ENCODE measurements at regions not wholly inside any gene's neighbourhood (a gene's known extent, or its start where the extent isn't known, plus 50 kb on each side); places are given as distances from the start of the nearest gene placed in this dataset.

GRCh38 chrX:39856472-39857121 is 241.2 kb downstream of the BCOR start:
- WGBS (ENCODE audit: extremely low coverage, insufficient coverage, low lambda C conversion rate), result no CpG with 5 or more reads among the region's 7 CpGs
- H4K8ac ChIP-seq (ENCODE audit: low read depth, low read length), result no peak overlapping the region
- H3K4me3 ChIP-seq (ENCODE audit: low read length), result no peak overlapping the region
- no peak overlapping the region for H3K9ac ChIP-seq (ENCODE audit: low read length)
- DNase-seq, result no peak
- H3K4ac ChIP-seq (ENCODE audit: low read depth, low read length), result no peak overlapping the region
- no peaks in the 10 kb centered on the region for H3K79me1 ChIP-seq (ENCODE audit: low read length)
- no peak overlapping the region for H2BK120ac ChIP-seq (ENCODE audit: low read depth, low read length)
- H3K18ac ChIP-seq (ENCODE audit: low read length), result no peak overlapping the region
- H2AK5ac ChIP-seq (ENCODE audit: low read length), result no peak overlapping the region
- H3K27ac ChIP-seq (ENCODE audit: low read depth, low read length), result no peak overlapping the region
- no peaks in the 10 kb centered on the region for H3K36me3 ChIP-seq (ENCODE audit: control insufficient read depth, insufficient read depth, low read length)
- H3K4me2 ChIP-seq (ENCODE audit: low read length), result no peak overlapping the region
- no peak overlapping the region for H2BK5ac ChIP-seq (ENCODE audit: low read length)
- no peak overlapping the region for H2BK15ac ChIP-seq (replicated peaks; ENCODE audit: low read depth)
- no peak overlapping the region for H4K5ac ChIP-seq (ENCODE audit: low read length)
- H3K56ac ChIP-seq (ENCODE audit: low read length), result no peak overlapping the region
- H3K79me2 ChIP-seq (ENCODE audit: control insufficient read depth, insufficient read depth, low read length), result no peaks in the 10 kb centered on the region
- peaks cover 7% of the 10 kb centered on the region for H3K4me1 ChIP-seq (ENCODE audit: control insufficient read depth, low read depth, low read length)
- no peaks in the 10 kb centered on the region for H3K27me3 ChIP-seq (ENCODE audit: insufficient read depth, low read length, poor library complexity)
- no peak overlapping the region for H3K23ac ChIP-seq (ENCODE audit: low read length)

- no peak for DNase-seq
- Histone ChIP-seq H4K5ac (ENCODE audit: low read length) (no peak overlapping the region), H3K18ac (ENCODE audit: low read length) (peak overlapping the region; percentile 43), H3K36me3 (ENCODE audit: control insufficient read depth, insufficient read depth, low read length) (no peaks in the 10 kb centered on the region), H3K4me2 (ENCODE audit: low read length) (no peak overlapping the region), H4K8ac (ENCODE audit: low read depth, low read length) (no peak overlapping the region), H3K27ac (ENCODE audit: low read depth, low read length) (no peak overlapping the region), H3K56ac (ENCODE audit: low read length) (no peak overlapping the region), H3K4ac (ENCODE audit: low read depth, low read length) (no peak overlapping the region), H3K79me1 (ENCODE audit: low read length) (no peaks in the 10 kb centered on the region), H3K23ac (ENCODE audit: low read length) (no peak overlapping the region), H3K27me3 (ENCODE audit: insufficient read depth, low read length, poor library complexity) (no peaks in the 10 kb centered on the region), H2BK120ac (ENCODE audit: low read depth, low read length) (peak overlapping the region; percentile 73), H2BK5ac (ENCODE audit: low read length) (no peak overlapping the region), H2BK15ac (replicated peaks; ENCODE audit: low read depth) (no peak overlapping the region), H3K9ac (ENCODE audit: low read length) (no peak overlapping the region), H3K4me3 (ENCODE audit: low read length) (no peak overlapping the region), H3K4me1 (ENCODE audit: control insufficient read depth, low read depth, low read length) (peaks cover 4% of the 10 kb centered on the region), H3K79me2 (ENCODE audit: control insufficient read depth, insufficient read depth, low read length) (no peaks in the 10 kb centered on the region), H2AK5ac (ENCODE audit: low read length) (no peak overlapping the region)
- WGBS (ENCODE audit: extremely low coverage, insufficient coverage, low lambda C conversion rate), result no CpG with 5 or more reads among the region's 3 CpGs
Measured at GRCh38 chrX:39857780-39858179, 240.0 kb downstream of the BCOR start.

GRCh38 chrX:39859991-39860861 is 237.5 kb downstream of the BCOR start:
- no peak overlapping the region for H2BK120ac ChIP-seq (ENCODE audit: low read depth, low read length)
- H2AK5ac ChIP-seq (ENCODE audit: low read length), result no peak overlapping the region
- H3K36me3 ChIP-seq (ENCODE audit: control insufficient read depth, insufficient read depth, low read length), result no peaks in the 10 kb centered on the region
- peak overlapping the region; percentile 32 for H3K18ac ChIP-seq (ENCODE audit: low read length)
- no peak overlapping the region for H2BK15ac ChIP-seq (replicated peaks; ENCODE audit: low read depth)
- H3K79me1 ChIP-seq (ENCODE audit: low read length), result no peaks in the 10 kb centered on the region
- DNase-seq, result peak; percentile 91
- H4K8ac ChIP-seq (ENCODE audit: low read depth, low read length), result no peak overlapping the region
- peak overlapping the region; percentile 51 for H3K27ac ChIP-seq (ENCODE audit: low read depth, low read length)
- peaks cover 4% of the 10 kb centered on the region for H3K4me1 ChIP-seq (ENCODE audit: control insufficient read depth, low read depth, low read length)
- H3K4me3 ChIP-seq (ENCODE audit: low read length), result no peak overlapping the region
- no peak overlapping the region for H4K5ac ChIP-seq (ENCODE audit: low read length)
- H2BK5ac ChIP-seq (ENCODE audit: low read length), result no peak overlapping the region
- H3K23ac ChIP-seq (ENCODE audit: low read length), result no peak overlapping the region
- H3K4me2 ChIP-seq (ENCODE audit: low read length), result no peak overlapping the region
- no CpG with 5 or more reads among the region's 13 CpGs for WGBS (ENCODE audit: extremely low coverage, insufficient coverage, low lambda C conversion rate)
- H3K56ac ChIP-seq (ENCODE audit: low read length), result peak overlapping the region; percentile 15
- H3K4ac ChIP-seq (ENCODE audit: low read depth, low read length), result no peak overlapping the region
- no peaks in the 10 kb centered on the region for H3K27me3 ChIP-seq (ENCODE audit: insufficient read depth, low read length, poor library complexity)
- no peak overlapping the region for H3K9ac ChIP-seq (ENCODE audit: low read length)
- H3K79me2 ChIP-seq (ENCODE audit: control insufficient read depth, insufficient read depth, low read length), result no peaks in the 10 kb centered on the region

GRCh38 chrX:39862963-39863362 is 234.8 kb downstream of the BCOR start:
- no peak overlapping the region for H4K5ac ChIP-seq (ENCODE audit: low read length)
- H3K9ac ChIP-seq (ENCODE audit: low read length), result no peak overlapping the region
- H3K36me3 ChIP-seq (ENCODE audit: control insufficient read depth, insufficient read depth, low read length), result no peaks in the 10 kb centered on the region
- peaks cover 4% of the 10 kb centered on the region for H3K4me1 ChIP-seq (ENCODE audit: control insufficient read depth, low read depth, low read length)
- WGBS (ENCODE audit: extremely low coverage, insufficient coverage, low lambda C conversion rate), result no CpG with 5 or more reads among the region's 5 CpGs
- H3K4me2 ChIP-seq (ENCODE audit: low read length), result no peak overlapping the region
- H3K79me1 ChIP-seq (ENCODE audit: low read length), result no peaks in the 10 kb centered on the region
- no peak overlapping the region for H3K4ac ChIP-seq (ENCODE audit: low read depth, low read length)
- H3K4me3 ChIP-seq (ENCODE audit: low read length), result no peak overlapping the region
- no peak overlapping the region for H2AK5ac ChIP-seq (ENCODE audit: low read length)
- no peak overlapping the region for H3K27ac ChIP-seq (ENCODE audit: low read depth, low read length)
- no peak overlapping the region for H4K8ac ChIP-seq (ENCODE audit: low read depth, low read length)
- H2BK120ac ChIP-seq (ENCODE audit: low read depth, low read length), result no peak overlapping the region
- H2BK15ac ChIP-seq (replicated peaks; ENCODE audit: low read depth), result no peak overlapping the region
- H3K18ac ChIP-seq (ENCODE audit: low read length), result no peak overlapping the region
- no peak for DNase-seq
- H2BK5ac ChIP-seq (ENCODE audit: low read length), result no peak overlapping the region
- H3K56ac ChIP-seq (ENCODE audit: low read length), result no peak overlapping the region
- H3K23ac ChIP-seq (ENCODE audit: low read length), result no peak overlapping the region
- H3K79me2 ChIP-seq (ENCODE audit: control insufficient read depth, insufficient read depth, low read length), result no peaks in the 10 kb centered on the region
- H3K27me3 ChIP-seq (ENCODE audit: insufficient read depth, low read length, poor library complexity), result no peaks in the 10 kb centered on the region

GRCh38 chrX:39866229-39866628 is 231.5 kb downstream of the BCOR start:
- no peak overlapping the region for H3K23ac ChIP-seq (ENCODE audit: low read length)
- no peak overlapping the region for H2BK120ac ChIP-seq (ENCODE audit: low read depth, low read length)
- H3K27ac ChIP-seq (ENCODE audit: low read depth, low read length), result no peak overlapping the region
- H2AK5ac ChIP-seq (ENCODE audit: low read length), result no peak overlapping the region
- H2BK5ac ChIP-seq (ENCODE audit: low read length), result no peak overlapping the region
- WGBS (ENCODE audit: extremely low coverage, insufficient coverage, low lambda C conversion rate), result no CpG with 5 or more reads among the region's 4 CpGs
- H3K4me1 ChIP-seq (ENCODE audit: control insufficient read depth, low read depth, low read length), result no peaks in the 10 kb centered on the region
- H3K79me2 ChIP-seq (ENCODE audit: control insufficient read depth, insufficient read depth, low read length), result no peaks in the 10 kb centered on the region
- H3K4me3 ChIP-seq (ENCODE audit: low read length), result no peak overlapping the region
- no peak overlapping the region for H4K8ac ChIP-seq (ENCODE audit: low read depth, low read length)
- no peak overlapping the region for H3K4me2 ChIP-seq (ENCODE audit: low read length)
- H3K36me3 ChIP-seq (ENCODE audit: control insufficient read depth, insufficient read depth, low read length), result no peaks in the 10 kb centered on the region
- peak overlapping the region; percentile 41 for H3K18ac ChIP-seq (ENCODE audit: low read length)
- H3K27me3 ChIP-seq (ENCODE audit: insufficient read depth, low read length, poor library complexity), result no peaks in the 10 kb centered on the region
- H4K5ac ChIP-seq (ENCODE audit: low read length), result no peak overlapping the region
- H2BK15ac ChIP-seq (replicated peaks; ENCODE audit: low read depth), result no peak overlapping the region
- no peaks in the 10 kb centered on the region for H3K79me1 ChIP-seq (ENCODE audit: low read length)
- H3K4ac ChIP-seq (ENCODE audit: low read depth, low read length), result no peak overlapping the region
- peak overlapping the region; percentile 49 for H3K56ac ChIP-seq (ENCODE audit: low read length)
- no peak overlapping the region for H3K9ac ChIP-seq (ENCODE audit: low read length)
- no peak for DNase-seq
